T-helper 22 cell (primary cell): ENCODE measurements at regions not wholly inside any gene's neighbourhood (a gene's known extent, or its start where the extent isn't known, plus 50 kb on each side); places are given as distances from the start of the nearest gene placed in this dataset.
A peak's percentile ranks its signal among the peaks of the same experiment; 100 is the strongest.

Source experiments
- DNase-seq: peaks from one replicate; pipeline ENCODE4 v3.0.0-alpha.2; 2020; ENCODE audit warnings: low read depth

DNA sequence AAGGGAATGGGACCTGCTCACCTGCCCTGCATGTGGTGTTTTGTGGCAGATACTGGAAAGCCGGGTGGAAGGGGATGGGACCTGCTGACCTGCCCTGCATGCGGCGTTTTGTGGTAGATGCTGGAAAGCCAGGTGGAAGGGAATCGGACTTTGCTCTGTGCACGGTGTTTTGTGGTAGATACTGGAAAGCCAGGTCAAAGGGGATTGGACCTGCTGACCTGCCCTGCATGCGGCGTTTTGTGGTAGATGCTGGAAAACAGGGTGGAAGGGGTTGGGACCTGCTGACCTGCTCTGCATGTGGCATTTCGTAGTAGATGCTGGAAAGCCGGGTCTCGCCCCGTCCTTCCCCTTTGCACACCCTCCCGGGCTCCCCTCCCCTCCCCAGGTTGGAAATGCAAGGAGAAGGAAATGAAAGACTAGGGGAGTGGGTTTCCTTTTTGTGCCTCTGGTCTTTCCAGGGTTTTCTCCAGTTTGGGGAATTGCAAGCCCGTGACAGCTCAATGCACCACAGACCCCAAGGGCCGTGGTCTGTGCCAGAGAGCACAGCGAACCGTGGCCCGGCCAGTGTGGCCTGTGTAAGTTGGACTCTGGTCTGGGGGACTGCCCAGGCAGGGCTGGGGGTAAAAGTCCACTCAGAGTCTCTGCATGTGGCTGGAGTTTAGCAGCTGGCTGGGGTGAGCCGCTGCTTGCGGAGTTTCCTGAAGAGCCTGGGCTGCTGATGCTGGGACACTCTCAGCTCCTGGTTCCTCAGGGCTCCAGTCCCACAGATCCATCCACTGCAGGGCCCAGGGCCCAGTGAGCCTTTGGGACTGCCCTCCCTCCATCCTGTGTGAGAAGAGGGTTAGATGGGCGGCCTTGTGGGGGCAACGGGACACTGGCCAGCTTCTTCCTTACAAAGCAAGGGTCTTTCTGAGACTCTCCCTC lies 105.5 kb downstream of the CRYAA start:
- DNase-seq, result no peak

DNA sequence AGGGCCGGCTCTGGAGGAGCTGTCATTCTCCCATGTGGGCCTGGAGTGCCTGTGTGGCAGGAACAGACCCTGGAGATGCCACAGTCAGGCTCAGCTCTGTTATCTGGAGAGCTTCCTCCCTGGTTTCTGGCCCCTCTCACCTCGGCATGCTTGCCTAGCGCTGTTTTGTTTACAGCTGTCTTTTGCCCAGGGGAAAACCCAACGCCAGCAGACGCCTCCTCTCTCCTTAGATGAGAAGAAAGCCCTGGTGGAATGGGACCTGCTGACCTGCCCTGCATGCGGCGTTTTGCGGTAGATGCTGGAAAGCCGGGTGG lies 104.9 kb downstream of the CRYAA start:
- no peak for DNase-seq

DNA sequence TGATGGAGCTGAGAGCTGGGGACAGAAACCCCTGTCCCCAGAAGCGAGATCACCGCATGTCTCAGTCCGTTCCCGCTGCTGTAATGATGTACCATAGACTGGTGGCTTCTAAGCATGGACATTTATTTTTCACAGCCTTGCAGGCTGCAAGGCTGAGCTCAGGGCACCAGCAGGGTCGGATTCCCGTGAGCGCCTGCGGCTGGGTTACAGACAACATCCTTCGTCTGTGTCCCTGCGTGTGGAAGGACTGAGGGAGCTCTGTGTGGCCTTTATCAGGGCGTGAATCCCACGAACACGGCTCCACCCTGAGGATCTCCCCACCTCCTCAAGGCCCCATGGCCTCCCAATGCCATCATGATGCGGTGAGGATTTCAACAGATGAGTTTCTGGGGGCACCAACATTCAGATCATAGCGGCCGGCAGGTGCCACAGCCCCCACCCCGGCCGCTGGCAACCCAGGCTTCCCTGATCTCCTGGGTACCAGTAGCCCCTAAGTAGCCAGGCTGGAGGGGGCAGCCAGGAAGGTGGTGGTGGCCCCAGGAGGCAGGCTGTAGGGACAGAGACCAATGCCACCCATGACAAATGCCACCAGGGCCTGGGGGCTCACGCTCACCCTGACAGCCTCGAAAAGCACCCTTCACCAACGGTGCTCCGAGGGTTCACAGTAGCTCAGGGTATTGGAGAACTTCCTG lies 104.4 kb downstream of the CRYAA start:
- DNase-seq, result no peak

DNA sequence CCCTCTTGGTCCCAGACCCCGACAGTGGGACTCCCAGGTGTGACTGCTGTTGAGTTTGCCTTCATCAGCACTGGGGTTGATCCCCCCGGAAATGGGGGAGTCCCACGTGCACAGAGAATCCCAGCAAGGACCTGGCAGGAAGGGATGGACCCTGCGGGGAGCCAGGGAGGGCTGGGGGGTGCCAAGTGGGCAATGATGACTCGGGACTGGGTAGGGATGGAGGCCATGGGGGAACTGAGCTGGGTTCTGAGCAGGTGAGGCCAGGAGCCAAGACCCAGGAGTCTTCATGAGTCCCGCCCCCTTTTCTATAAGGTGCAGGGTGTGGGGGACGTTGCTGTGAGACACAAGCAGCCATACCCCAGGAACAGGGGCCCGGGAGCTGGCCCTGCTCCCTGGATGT lies 103.8 kb downstream of the CRYAA start:
- no peak for DNase-seq

DNA sequence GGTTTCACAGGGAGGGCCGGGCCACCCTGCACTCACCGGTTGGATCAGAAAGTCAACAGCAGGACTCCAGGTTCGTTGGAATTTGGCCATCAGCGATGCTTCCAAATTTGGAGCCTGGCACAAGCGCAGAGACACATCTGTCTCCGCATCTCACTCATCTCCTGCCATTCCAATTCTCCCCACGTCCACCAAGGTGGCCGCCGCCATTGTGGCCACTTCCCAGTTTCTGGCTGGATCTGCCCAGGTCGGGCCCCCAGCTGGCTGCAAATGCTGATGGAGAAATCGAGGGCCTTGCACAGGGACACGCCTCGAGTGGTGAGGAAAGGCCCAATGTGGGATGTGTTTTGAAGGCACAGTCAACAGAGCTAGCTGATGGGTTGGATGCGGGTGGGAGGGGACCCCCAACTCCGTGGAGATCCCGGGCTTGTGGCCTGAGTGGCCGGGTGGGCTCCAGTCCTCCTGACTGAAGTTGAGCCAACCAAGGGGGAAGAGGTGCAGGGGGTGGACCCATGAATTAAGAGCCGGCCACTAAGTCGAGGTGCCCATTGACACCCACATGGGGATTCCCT lies 102.7 kb downstream of the CRYAA start:
- DNase-seq, result no peak

DNA sequence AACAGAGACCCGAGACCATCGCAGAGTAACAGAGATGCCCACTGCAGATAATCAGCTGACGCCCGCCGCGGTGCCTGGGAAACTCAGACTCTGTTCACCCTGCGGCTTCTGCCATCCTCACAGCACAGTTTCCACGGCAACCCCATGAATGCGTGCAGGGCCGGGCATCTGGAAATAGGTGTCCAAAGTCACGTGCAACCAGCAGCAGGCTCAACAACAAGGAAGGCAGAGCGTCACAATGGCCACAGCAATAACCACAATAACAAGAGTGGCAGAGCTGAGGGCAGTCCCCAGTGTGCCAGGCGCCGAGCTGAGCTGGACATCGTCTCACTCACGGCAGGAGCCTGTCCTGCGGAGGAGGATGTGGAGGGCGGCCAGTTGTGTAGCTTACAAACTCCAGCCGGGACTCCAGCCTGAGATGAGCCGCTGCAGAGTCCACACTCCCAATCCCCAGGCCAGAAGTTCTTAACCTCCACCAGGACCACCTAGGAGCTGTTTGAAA lies 102.0 kb downstream of the CRYAA start:
- DNase-seq, result no peak

DNA sequence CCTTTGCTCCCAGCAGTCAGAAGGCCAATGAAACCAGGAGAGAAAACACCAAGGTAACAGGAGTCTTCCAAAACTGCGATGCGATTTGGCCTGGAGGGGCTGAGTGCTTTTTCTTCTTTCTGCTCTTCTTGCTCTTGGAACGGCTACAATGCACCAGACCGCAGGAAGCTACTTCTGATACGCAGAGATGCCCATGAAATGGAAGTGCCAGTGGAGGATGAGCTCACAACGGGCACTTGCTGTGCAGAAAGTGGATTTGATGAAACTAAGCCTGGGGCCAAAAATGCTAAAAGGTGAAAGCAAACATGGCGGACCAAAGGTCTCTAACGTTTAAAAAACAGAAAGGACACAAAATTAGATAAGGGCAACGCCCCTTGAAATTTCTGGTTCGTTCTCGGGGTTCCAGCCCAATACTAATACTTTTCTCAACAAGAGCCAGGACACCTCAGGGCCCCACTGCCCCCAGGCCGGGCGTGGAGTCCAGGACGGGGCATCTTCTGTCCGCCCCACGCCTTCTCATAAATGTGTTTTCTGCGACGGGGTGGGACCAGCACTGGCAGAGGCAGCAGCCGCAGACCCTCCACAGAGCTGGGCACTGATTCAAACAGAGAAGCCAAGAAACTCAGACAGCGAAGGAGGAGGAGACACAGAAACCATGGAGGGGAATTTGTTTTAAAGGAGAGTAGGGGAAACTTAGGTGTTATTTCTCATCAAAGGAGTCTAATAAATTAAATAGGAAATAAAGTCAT lies 101.3 kb downstream of the CRYAA start:
- no peak for DNase-seq

DNA sequence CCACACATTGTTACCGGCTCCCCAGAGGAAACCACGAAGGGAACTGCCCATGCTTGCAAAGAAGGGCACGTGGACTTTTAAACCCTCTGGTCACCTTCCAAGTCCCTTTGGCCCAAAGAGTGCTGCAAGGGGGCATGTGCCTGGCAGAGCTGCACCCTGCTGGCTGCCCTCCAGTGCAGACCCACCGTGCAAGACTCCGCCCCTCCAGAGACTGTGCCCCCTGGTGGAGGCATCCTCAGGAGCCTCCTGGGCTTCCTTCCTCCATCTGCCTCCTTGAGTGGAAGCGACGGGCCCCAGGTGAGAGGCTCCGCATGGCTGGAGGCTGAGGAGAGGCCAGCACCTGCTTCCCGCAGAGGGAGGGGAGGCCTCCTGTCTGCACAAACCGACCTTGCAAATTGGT lies 100.6 kb downstream of the CRYAA start:
- DNase-seq, result peak; percentile 15

DNA sequence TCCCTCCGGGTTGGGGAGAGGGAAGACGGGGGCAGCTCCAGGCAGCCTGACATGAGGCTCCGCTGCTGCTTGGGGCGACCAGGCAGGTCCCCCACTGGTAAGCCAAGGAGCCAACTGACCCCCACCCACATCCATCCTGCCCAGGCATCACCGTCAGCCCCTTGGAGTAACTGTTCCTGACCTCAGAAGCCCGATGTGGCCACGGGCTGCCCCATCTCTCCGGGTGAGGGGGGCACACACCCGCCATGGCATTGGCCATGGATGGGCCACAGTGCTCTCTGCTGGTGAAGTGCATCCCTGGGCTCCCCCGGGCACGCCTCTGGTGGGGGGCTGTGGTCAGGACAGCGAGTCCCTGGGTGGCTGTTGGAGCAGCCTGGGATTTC lies 100.0 kb downstream of the CRYAA start:
- DNase-seq, result no peak

DNA sequence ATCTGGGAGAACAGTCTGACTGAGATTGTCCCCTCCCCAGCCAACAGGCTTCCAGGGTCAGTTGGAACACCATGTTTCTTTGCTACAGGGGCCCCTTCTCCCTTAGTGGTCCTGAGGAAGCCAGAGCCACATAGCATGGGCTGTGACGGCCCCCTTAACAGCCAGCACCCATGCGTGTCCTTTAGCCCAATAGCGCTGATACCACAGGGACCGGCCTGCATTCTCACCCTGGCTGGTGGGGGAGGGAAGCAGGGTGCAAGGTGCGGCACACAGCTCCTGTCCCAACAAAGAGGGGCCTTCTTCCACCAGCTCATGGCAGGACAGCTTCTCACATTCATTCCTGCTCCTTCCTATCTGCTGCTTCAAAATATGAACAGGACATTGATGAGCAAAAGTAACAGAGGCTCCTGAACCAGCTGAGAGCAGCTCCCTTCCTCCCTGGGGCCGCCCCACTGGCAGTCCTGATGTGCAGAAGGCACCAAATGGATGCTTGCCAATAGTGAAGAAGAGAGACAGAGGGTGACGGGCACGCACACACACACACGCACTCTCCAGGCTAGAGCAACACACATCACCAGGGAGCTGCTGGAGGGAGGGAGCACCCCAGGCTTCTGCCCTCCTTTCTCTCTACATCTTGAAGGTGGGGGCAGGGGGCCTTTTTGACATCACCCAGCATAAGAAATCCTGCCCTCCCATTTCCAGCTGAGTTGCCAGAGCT lies 99.4 kb downstream of the CRYAA start:
- DNase-seq, result no peak

DNA sequence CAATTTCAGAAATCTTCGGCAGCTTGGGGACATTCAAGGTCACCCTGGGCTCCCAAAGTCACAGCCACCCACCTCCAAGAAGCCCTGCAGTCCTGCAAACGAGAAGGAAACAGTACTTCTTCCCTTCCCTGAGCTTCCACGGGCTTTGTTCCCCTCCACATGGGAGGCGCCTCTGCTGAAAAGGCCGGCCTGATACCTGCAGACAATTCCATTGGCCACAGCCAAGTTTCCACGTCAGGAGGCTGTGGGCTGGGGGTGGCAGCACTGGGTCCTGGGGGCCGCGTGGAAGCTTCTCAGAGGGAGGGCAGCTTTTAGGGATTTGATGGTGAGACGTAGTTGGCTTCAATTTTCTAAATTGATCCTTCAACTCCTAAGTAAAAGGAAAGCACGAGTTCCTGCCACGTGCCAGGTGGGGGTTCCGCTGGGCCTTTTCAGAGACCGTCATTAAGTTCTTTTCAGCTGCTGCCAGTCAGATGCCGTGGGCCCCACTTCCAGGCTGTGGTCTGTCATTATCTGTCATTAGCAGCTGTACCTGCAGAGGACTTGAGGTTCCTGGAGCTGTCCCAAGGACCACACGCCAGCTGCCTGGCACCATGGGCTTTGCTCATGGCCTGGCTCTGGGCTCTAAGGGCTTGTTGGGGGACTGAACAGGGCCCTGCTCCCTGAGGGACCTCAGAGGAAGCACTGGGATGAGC lies 98.7 kb downstream of the CRYAA start:
- no peak for DNase-seq

DNA sequence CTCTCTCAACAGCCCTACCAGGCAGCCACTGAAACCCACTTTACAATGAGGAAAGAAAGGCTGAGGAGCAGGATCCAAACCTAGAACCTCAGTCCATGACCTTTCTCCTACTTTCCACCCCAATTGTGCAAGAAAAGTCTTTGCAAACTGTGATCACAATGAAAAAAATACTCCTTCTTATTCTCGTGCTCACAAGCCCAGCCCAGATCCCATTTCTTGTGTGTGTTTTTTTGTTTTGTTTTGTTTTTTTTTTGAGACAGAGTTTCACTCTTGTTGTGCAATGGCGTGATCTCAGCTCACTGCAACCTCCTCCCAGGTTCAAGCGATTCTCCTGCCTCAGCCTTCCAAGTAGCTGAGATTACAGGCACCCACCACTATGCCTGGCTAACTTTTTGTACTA lies 97.7 kb downstream of the CRYAA start:
- DNase-seq, result no peak

DNA sequence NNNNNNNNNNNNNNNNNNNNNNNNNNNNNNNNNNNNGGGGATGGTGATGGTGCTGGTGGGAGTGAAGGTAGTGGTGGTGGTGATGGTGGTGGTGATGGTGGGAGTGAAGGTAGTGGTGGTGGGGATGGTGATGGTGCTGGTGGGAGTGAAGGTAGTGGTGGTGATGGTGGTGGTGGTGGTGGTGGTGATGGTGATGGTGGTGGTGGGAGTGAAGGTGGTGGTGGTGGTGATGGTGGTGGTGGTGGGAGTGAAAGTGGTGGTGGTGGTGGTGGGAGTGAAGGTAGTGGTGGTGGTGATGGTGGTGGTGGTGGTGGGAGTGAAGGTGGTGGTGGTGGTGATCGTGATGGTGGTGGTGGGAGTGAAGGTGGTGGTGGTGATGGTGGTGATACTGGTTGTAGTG lies 93.6 kb downstream of the CRYAA start:
- no peak for DNase-seq
